ENCODE measurements at regions not wholly inside any gene's neighbourhood (a gene's known extent, or its start where the extent isn't known, plus 50 kb on each side); places are given as distances from the start of the nearest gene placed in this dataset.

- DNase-seq (ENCODE audit: low spot score): no peak
Observed at GRCh38 chr2:237271698-237272652, 142.0 kb downstream of the COL6A3 start.
